ENCODE measurements at regions not wholly inside any gene's neighbourhood (a gene's known extent, or its start where the extent isn't known, plus 50 kb on each side); places are given as distances from the start of the nearest gene placed in this dataset.

DNA sequence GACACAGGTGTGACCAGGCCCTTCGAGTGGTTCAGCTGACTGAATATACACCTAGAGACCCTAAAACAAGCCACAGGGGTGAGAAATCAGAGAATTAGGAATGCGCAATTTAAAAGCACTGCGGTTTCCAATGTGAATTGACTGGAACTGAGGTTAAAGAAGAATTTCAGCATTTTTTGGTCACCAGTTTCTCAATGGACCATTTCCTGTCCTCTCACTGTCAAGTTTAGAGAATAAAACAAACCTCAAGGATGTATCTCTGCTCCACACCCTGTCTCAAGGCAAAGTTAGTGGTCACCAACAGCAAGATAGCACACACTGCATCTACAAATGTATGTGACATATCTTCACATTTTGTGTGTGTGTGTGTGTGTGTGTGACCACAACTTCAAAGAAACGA, 143.8 kb upstream of the MAP3K1 start:
- TF ChIP-seq POLR2A (IDR thresholded peaks at IDR 0.05) (no peak), CTCF (IDR thresholded peaks at IDR 0.05) (no peak)

All from right lobe of liver (tissue), 4 donors.